ENCODE measurements at regions not wholly inside any gene's neighbourhood (a gene's known extent, or its start where the extent isn't known, plus 50 kb on each side); places are given as distances from the start of the nearest gene placed in this dataset.

DNA sequence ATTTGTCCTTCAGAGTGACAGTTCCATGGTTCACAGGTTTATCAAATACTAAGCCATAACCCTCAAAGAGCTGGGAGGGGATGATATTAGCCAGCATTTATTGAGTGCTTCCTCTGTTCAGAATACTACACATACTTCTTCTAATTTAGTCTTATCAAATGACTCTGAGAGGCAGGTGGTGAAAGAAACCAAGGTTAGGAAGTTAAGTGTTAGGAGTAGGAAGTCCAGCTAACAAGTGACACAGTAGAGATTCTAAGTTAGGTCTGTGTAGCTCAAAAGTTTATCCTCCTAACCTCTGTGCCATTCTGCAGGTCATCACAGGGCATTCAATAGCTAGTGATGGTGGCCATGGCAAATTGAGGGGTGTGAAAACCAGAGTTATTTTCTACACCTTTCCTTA lies 198.3 kb upstream of the MID1 start:
- no peak overlapping the region for H3K27ac ChIP-seq
- H3K9me3 ChIP-seq: no peaks in the 10 kb centered on the region
- TF ChIP-seq, protein P1, sequence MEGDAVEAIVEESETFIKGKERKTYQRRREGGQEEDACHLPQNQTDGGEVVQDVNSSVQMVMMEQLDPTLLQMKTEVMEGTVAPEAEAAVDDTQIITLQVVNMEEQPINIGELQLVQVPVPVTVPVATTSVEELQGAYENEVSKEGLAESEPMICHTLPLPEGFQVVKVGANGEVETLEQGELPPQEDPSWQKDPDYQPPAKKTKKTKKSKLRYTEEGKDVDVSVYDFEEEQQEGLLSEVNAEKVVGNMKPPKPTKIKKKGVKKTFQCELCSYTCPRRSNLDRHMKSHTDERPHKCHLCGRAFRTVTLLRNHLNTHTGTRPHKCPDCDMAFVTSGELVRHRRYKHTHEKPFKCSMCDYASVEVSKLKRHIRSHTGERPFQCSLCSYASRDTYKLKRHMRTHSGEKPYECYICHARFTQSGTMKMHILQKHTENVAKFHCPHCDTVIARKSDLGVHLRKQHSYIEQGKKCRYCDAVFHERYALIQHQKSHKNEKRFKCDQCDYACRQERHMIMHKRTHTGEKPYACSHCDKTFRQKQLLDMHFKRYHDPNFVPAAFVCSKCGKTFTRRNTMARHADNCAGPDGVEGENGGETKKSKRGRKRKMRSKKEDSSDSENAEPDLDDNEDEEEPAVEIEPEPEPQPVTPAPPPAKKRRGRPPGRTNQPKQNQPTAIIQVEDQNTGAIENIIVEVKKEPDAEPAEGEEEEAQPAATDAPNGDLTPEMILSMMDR (IDR thresholded peaks at IDR 0.05): no peak
- H3K4me1 ChIP-seq: no peaks in the 10 kb centered on the region
- H3K4me3 ChIP-seq: no peak overlapping the region
- H3K27me3 ChIP-seq: no peaks in the 10 kb centered on the region
- DNase-seq (ENCODE audit: low spot score in 2 of 2): no peak
- intact Hi-C loops (cut with DNase I): no loop called here
- no peaks in the 10 kb centered on the region for H3K36me3 ChIP-seq

DNA sequence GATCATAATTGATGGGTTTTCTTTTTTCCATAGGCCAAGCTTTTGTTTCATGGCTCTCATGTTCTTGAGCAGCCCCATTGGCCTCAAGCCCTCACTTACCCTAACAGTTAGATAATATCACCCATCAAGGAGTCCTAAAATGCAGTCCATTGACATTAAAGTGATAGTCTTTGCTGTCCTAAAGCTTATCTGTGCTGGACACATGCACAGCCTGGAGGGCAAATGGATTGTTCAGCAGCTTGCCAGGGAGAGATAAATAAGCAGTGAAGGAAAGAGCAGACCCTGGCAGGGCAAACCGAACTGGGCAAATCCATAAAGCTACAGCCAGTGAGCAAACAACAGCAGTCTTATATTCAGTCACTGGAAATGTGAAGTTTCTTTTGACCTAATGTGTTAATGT lies 199.6 kb upstream of the MID1 start:
- no peak for DNase-seq (ENCODE audit: low spot score in 2 of 2)
- no peak overlapping the region for H3K27ac ChIP-seq
- no peak overlapping the region for H3K4me3 ChIP-seq
- no peaks in the 10 kb centered on the region for H3K36me3 ChIP-seq
- no peaks in the 10 kb centered on the region for H3K4me1 ChIP-seq
- H3K27me3 ChIP-seq: no peaks in the 10 kb centered on the region
- H3K9me3 ChIP-seq: no peaks in the 10 kb centered on the region
- intact Hi-C loops (cut with DNase I): no loop called here
- TF ChIP-seq, protein P1 (IDR thresholded peaks at IDR 0.05): no peak

DNA sequence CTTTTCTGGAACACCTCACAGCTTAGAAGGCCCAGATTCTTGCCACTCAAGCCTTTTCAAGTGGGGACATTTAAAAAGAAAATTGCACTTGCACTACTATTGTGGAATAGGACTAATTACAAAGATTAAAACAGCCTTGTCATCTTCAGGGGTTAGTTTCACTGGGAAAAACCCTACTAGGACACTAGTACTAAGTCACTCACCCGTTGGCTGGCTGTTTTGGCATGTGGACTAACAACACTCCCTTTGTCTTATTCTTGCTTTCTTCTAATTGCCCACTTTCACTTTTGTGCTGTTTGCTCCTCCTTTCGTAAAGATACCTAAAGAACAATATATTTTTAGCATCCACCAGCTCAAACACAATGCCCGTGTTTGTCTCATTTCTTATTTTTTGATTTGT lies 200.9 kb upstream of the MID1 start:
- H3K27me3 ChIP-seq: no peaks in the 10 kb centered on the region
- no peak for DNase-seq (ENCODE audit: low spot score in 2 of 2)
- TF ChIP-seq, protein P1 (IDR thresholded peaks at IDR 0.05): no peak
- no peaks in the 10 kb centered on the region for H3K4me1 ChIP-seq
- no peak overlapping the region for H3K27ac ChIP-seq
- H3K36me3 ChIP-seq: no peaks in the 10 kb centered on the region
- no peaks in the 10 kb centered on the region for H3K9me3 ChIP-seq
- H3K4me3 ChIP-seq: peak overlapping the region in 1 of 2 donors; percentile 1
- intact Hi-C loops (cut with DNase I): no loop called here

DNA sequence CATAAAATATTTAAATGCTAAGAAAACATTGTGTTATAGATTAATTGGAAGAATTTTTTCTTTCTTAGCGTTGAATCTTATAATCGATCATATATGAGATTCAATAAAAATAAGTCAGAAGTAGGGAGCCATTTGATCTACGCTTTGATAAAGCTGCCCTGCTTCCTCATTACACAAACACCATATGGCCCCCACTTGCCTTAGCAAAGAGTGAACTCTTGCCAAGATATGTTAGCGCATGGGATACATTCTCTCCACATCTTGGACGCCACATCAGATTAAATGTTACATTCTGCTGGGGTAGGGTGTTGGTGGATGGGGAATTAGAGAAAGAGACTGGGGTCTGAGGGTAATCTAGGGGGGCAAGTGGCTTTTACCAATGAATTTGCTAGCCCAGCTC lies 207.7 kb upstream of the MID1 start:
- Histone ChIP-seq H3K27me3 (no peaks in the 10 kb centered on the region), H3K36me3 (no peaks in the 10 kb centered on the region), H3K27ac (no peak overlapping the region), H3K9me3 (no peaks in the 10 kb centered on the region), H3K4me1 (no peaks in the 10 kb centered on the region), H3K4me3 (no peak overlapping the region)
- no peak for DNase-seq (ENCODE audit: low spot score in 2 of 2)
- intact Hi-C loops (cut with DNase I): loop anchor here (5.0 kb wide), 1 partner anchor 36 kb away; no protein-coding TSS in a partner anchor
- TF ChIP-seq, protein P1 (IDR thresholded peaks at IDR 0.05): no peak

DNA sequence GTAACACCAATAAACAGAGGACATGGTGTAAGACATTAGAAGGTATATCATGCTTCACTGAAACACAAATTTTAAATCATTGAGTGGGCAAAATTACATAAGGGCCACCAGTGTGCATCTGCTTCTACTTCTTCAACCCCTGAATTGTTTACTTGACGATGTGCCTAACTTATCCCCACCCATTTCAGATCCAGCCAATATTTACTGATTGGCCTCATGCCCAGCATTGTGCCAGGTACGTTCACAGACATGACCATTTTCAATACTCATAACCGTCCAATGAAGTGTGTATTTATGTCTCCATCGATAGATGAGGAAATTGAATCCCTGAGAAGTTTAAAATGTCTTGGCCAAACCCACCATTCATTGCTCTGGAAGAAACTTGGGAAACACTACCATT lies 208.3 kb upstream of the MID1 start:
- H3K36me3 ChIP-seq: no peaks in the 10 kb centered on the region
- H3K4me1 ChIP-seq: no peaks in the 10 kb centered on the region
- DNase-seq (ENCODE audit: low spot score in 2 of 2): no peak
- H3K4me3 ChIP-seq: no peak overlapping the region
- intact Hi-C loops (cut with DNase I): loop anchor here (5.0 kb wide), 1 partner anchor 36 kb away; no protein-coding TSS in a partner anchor
- TF ChIP-seq, protein P1 (IDR thresholded peaks at IDR 0.05): no peak
- H3K27me3 ChIP-seq: no peaks in the 10 kb centered on the region
- H3K27ac ChIP-seq: no peak overlapping the region
- no peaks in the 10 kb centered on the region for H3K9me3 ChIP-seq

Data from ascending aorta (tissue), 2 donors.